ENCODE measurements at regions not wholly inside any gene's neighbourhood (a gene's known extent, or its start where the extent isn't known, plus 50 kb on each side); places are given as distances from the start of the nearest gene placed in this dataset.
"Not testable (repeated sequence)": the region's sequence is repeated elsewhere in the genome, so short reads cannot be mapped to it uniquely, and the experiment has no call there.

DNA sequence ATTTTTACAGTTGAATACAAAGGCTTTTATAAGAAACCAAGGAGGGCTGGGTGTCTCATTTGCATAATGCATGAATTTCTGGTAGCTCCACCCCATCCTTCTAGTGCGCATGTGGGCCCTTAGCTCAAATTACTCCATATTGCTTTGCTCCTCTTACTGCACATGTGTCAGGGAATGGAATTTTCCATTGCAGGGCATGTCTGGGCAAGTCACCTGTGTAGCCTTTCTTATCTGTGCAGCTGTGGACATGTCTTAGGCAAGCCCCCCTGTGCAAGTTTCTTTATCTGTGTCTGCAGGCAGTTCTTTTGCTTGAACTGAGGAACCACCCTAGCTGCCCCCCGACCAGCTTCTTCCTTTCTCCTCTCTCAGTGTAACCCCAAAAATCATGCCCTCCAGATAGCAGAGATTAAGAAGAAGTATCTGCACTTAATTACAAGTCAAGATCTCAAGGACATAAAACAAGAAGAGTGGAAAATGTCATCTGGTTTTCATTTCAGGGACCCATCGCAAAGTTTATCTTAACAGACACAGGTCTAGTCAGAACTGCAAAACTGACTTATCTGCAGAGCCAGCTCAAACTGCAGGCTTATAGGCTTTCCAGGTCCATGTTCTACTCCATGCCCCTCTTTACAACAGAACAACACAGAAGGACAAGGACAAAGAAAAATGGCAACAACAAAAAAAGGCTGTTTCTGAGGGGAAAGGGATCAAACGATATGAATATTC, 137.9 kb upstream of the HS3ST4 start:
- no peak for DNase-seq
- Mint-ChIP-seq H3K4me3 (no peak overlapping the region), H3K9me3 (peaks cover 0 to 4% of the 10 kb centered on the region in 2 donors), H3K36me3 (ENCODE audit: insufficient read depth) (no peaks in the 10 kb centered on the region), H3K27me3 (peaks cover 35% of the 10 kb centered on the region in 2 donors), H3K4me1 (ENCODE audit: low read depth in 2 of 2) (no peaks in the 10 kb centered on the region), H3K27ac (no peak overlapping the region)
- no peak for ATAC-seq (replicated peaks)

- Mint-ChIP-seq H3K36me3 (ENCODE audit: insufficient read depth) (no peaks in the 10 kb centered on the region), H3K4me3 (no peak overlapping the region), H3K9me3 (no peaks in the 10 kb centered on the region), H3K4me1 (ENCODE audit: low read depth in 2 of 2) (no peaks in the 10 kb centered on the region), H3K27ac (no peak overlapping the region), H3K27me3 (peaks cover 35 to 48% of the 10 kb centered on the region in 2 donors)
- no peak for DNase-seq
- ATAC-seq (replicated peaks): no peak
Measured at GRCh38 chr16:25550647-25551046, 141.1 kb upstream of the HS3ST4 start.

DNA sequence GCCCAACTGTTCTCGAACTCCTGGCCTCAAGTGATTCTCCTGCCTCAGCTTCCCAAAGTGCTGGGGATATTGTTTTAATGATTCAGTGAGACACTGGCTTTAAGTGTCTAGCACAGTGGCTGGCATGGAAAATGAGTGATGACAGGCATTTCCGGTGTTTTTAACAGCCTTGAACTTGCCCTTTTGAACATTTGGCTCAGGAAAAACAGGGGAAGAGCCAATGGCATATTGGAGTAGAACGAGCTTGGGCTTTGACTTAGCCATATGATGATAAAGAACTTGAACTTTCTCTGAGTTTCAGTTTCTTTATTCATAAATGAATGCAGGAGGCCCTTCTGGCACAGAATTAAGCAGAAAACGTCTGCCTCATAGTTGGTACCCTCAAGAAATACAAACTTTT, 145.0 kb upstream of the HS3ST4 start:
- ATAC-seq (replicated peaks): no peak
- H3K27ac Mint-ChIP-seq: no peak overlapping the region
- H3K36me3 Mint-ChIP-seq (ENCODE audit: insufficient read depth): no peaks in the 10 kb centered on the region

DNA sequence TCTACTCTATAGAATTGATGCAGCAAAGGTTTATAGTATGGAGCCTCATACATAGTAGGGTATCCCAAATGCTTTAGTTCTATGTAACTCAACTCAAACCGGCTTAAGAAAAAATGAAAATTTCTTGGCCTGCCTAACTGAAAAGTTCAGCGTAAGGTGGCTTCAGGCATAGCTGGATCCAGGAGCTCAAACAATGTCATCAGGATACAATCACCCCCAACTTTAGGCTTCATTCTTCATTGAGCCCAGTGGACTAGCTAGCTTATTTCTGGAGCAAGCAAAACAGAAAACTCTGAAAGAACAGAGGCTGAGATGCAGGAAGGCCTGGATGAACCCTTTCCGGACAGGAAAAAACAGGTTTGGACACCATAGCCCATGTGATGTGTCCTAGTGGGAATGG, 147.5 kb upstream of the HS3ST4 start:
- H3K27ac Mint-ChIP-seq: no peak overlapping the region
- H3K36me3 Mint-ChIP-seq (ENCODE audit: insufficient read depth): no peaks in the 10 kb centered on the region
- DNase-seq (no peak), ATAC-seq (replicated peaks) (no peak)
- H3K9me3 Mint-ChIP-seq: no peaks in the 10 kb centered on the region
- peaks cover 19 to 34% of the 10 kb centered on the region in 2 donors for H3K27me3 Mint-ChIP-seq
- H3K4me3 Mint-ChIP-seq: no peak overlapping the region
- no peaks in the 10 kb centered on the region for H3K4me1 Mint-ChIP-seq (ENCODE audit: low read depth in 2 of 2)

More for the DNA sequence above, 145.0 kb upstream of the HS3ST4 start:
- H3K9me3 Mint-ChIP-seq: no peaks in the 10 kb centered on the region
- H3K27me3 Mint-ChIP-seq: peaks cover 26 to 28% of the 10 kb centered on the region in 2 donors
- H3K4me1 Mint-ChIP-seq (ENCODE audit: low read depth in 2 of 2): no peaks in the 10 kb centered on the region
- DNase-seq: no peak
- no peak overlapping the region for H3K4me3 Mint-ChIP-seq

DNA sequence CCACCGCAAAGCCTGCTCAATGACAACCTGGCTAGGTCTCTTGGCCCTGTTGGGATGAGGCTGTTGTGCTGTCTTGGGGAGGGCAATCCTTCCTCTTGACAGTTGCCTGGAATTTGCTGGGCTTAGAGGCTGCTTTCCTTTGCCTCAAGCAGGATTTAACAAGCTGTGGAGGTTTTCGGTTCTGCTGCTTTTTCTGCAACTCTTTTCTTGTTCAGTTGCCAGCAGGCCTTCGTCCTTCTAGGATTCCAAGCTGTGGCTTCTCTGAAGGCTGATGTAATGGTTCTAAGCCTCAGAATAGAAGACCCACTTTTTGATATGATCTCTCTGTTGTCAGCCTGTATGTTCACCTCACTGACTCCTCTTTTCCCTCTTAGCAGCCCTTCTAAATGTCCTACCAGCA, 149.5 kb upstream of the HS3ST4 start:
- peaks cover 17 to 23% of the 10 kb centered on the region in 2 donors for H3K27me3 Mint-ChIP-seq
- ATAC-seq (replicated peaks): no peak

DNA sequence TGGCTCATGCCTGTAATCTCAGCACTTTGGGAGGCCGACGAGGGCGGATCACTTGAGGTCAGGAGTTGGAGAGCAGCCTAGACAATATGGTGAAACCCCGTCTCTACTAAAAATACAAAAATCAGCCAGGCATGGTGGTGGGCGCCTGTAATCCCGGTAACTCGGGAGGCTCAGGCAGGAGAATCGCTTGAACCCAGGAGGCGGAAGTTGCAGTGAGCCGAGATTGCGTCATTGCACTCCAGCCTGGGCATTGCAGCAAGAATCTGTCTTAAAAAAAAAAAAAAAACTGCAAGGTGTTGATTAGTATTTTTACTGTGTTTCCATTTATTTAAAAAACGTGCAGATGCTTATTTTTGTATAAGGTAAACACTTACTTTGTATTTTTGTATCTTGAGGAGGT, 152.0 kb upstream of the HS3ST4 start:
- not testable (repeated sequence) for ATAC-seq (replicated peaks); H3K4me3 Mint-ChIP-seq; H3K4me1 Mint-ChIP-seq (ENCODE audit: low read depth in 2 of 2); DNase-seq; H3K27ac Mint-ChIP-seq; H3K36me3 Mint-ChIP-seq (ENCODE audit: insufficient read depth)
- Mint-ChIP-seq H3K27me3 (peaks cover 12 to 20% of the 10 kb centered on the region in 2 donors), H3K9me3 (peaks cover 2 to 11% of the 10 kb centered on the region in 2 donors)

More for the DNA sequence above, 149.5 kb upstream of the HS3ST4 start:
- no peaks in the 10 kb centered on the region for H3K4me1 Mint-ChIP-seq (ENCODE audit: low read depth in 2 of 2)
- no peak overlapping the region for H3K4me3 Mint-ChIP-seq
- DNase-seq: no peak
- no peaks in the 10 kb centered on the region for H3K36me3 Mint-ChIP-seq (ENCODE audit: insufficient read depth)
- H3K27ac Mint-ChIP-seq: no peak overlapping the region
- peaks cover 0 to 1% of the 10 kb centered on the region in 2 donors for H3K9me3 Mint-ChIP-seq

DNA sequence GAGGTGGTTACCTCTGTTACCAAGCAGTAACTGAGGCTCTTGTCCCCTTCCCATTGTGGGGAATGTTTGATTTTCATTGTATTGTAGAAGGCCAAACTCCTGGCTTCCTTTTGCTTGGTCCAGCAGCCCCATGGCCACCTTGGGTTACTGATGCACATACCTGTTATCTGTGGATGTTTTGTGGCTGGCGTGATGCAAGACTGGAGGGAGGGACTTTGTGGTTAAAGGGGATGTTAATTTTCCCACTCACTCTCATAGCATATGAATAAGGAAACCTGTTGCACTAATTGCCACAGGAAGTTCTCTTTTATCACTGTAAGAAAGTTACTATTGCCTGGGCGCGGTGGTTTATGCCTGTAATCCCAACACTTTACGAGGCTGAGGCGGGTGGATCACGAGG, 168.6 kb upstream of the HS3ST4 start:
- Mint-ChIP-seq H3K4me3 (no peak overlapping the region), H3K27ac (no peak overlapping the region), H3K27me3 (peaks cover 0 to 13% of the 10 kb centered on the region in 2 donors), H3K4me1 (ENCODE audit: low read depth in 2 of 2) (no peaks in the 10 kb centered on the region), H3K9me3 (no peaks in the 10 kb centered on the region), H3K36me3 (ENCODE audit: insufficient read depth) (no peaks in the 10 kb centered on the region)
- no peak for ATAC-seq (replicated peaks)
- no peak for DNase-seq

DNA sequence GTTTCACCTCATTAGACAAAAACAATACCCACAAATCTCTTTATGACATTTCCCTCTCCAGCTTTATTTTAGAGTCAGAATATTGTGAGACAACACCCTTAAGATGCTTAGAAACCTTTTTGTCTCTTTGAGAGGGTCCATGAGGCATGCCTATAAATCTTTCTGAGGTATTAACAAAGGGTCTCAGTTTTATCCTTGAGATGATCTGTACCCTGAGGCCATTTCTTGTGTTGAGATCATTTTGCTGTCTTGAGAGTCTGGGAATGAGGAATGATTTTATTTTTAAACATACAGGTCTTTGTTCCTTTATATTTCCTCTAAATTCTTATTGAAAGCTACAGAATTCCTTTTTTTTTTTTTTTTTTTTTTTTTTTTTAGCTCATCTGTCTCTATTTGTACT, 179.7 kb upstream of the HS3ST4 start:
- Mint-ChIP-seq H3K27ac (no peak overlapping the region), H3K9me3 (no peaks in the 10 kb centered on the region), H3K4me3 (no peak overlapping the region), H3K4me1 (ENCODE audit: low read depth in 2 of 2) (no peaks in the 10 kb centered on the region), H3K27me3 (peaks cover 12 to 29% of the 10 kb centered on the region in 2 donors), H3K36me3 (ENCODE audit: insufficient read depth) (no peaks in the 10 kb centered on the region)
- ATAC-seq (replicated peaks): no peak
- DNase-seq: no peak

- Mint-ChIP-seq H3K27me3 (peaks cover 19 to 42% of the 10 kb centered on the region in 2 donors), H3K27ac (no peak overlapping the region), H3K4me1 (ENCODE audit: low read depth in 2 of 2) (no peaks in the 10 kb centered on the region), H3K4me3 (no peak overlapping the region), H3K9me3 (no peaks in the 10 kb centered on the region), H3K36me3 (ENCODE audit: insufficient read depth) (no peaks in the 10 kb centered on the region)
- ATAC-seq (replicated peaks) (no peak), DNase-seq (no peak)
Measured at GRCh38 chr16:25509456-25509855, 182.3 kb upstream of the HS3ST4 start.

- peaks cover 13 to 31% of the 10 kb centered on the region in 2 donors for H3K27me3 Mint-ChIP-seq
- H3K4me1 Mint-ChIP-seq (ENCODE audit: low read depth in 2 of 2): no peaks in the 10 kb centered on the region
- no peaks in the 10 kb centered on the region for H3K36me3 Mint-ChIP-seq (ENCODE audit: insufficient read depth)
- DNase-seq (no peak), ATAC-seq (replicated peaks) (no peak)
- no peak overlapping the region for H3K4me3 Mint-ChIP-seq
- no peaks in the 10 kb centered on the region for H3K9me3 Mint-ChIP-seq
- H3K27ac Mint-ChIP-seq: no peak overlapping the region
Measured at GRCh38 chr16:25501530-25502255, 190.1 kb upstream of the HS3ST4 start.

DNA sequence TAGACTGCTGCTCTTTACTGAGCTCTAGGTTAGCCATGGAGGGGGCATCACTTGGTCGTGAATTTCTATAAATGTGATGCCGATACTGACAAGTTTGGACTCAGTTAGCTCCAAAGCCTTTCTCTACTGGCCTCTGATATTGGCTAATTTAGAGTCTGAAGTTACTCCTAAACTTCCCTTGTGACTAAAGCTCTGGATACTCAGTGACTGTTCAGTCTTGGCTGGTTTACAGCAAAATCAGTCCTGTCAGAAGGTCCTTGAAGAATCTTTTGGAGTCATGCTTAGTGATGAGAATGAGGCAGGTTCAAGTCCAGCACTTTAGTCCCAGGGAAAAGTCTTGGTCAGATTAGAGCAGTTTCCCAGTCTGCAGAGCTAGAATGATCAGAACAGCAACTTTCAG, 197.5 kb upstream of the HS3ST4 start:
- no peaks in the 10 kb centered on the region for H3K36me3 Mint-ChIP-seq (ENCODE audit: insufficient read depth)
- ATAC-seq (replicated peaks) (no peak), DNase-seq (no peak)
- H3K27ac Mint-ChIP-seq: no peak overlapping the region
- no peaks in the 10 kb centered on the region for H3K4me1 Mint-ChIP-seq (ENCODE audit: low read depth in 2 of 2)
- H3K4me3 Mint-ChIP-seq: no peak overlapping the region
- peaks cover 35 to 41% of the 10 kb centered on the region in 2 donors for H3K27me3 Mint-ChIP-seq
- no peaks in the 10 kb centered on the region for H3K9me3 Mint-ChIP-seq

- DNase-seq (no peak), ATAC-seq (replicated peaks) (no peak)
- Mint-ChIP-seq H3K4me3 (no peak overlapping the region), H3K4me1 (ENCODE audit: low read depth in 2 of 2) (no peaks in the 10 kb centered on the region), H3K36me3 (ENCODE audit: insufficient read depth) (no peaks in the 10 kb centered on the region), H3K27ac (no peak overlapping the region), H3K27me3 (peaks cover 42 to 45% of the 10 kb centered on the region in 2 donors), H3K9me3 (no peaks in the 10 kb centered on the region)
Measured at GRCh38 chr16:25493136-25493811, 198.5 kb upstream of the HS3ST4 start.

DNA sequence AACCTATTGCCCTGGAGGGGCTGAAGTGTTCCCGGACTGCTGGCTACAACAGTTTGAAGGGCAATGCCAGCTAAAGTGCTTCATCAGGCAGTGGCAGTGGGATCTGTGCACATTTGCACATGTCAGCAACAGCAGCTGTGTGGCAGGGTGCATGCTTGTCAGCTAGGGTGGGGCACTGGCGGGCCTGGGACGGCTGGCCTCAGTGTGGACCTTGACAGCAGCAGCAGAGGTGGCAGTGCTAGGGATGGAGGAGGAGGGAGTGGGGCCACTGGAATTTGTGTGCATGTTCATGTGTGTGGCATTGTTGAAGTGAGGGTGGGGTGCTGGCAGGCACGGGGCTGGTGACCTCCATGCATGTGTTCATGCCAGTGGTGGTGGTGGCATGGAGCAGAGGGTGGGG, 203.3 kb upstream of the HS3ST4 start:
- H3K4me3 Mint-ChIP-seq: no peak overlapping the region
- no peaks in the 10 kb centered on the region for H3K4me1 Mint-ChIP-seq (ENCODE audit: low read depth in 2 of 2)
- no peak for ATAC-seq (replicated peaks)
- no peaks in the 10 kb centered on the region for H3K36me3 Mint-ChIP-seq (ENCODE audit: insufficient read depth)
- no peak for DNase-seq
- H3K27me3 Mint-ChIP-seq: peaks cover 30 to 40% of the 10 kb centered on the region in 2 donors
- no peaks in the 10 kb centered on the region for H3K9me3 Mint-ChIP-seq
- no peak overlapping the region for H3K27ac Mint-ChIP-seq

DNA sequence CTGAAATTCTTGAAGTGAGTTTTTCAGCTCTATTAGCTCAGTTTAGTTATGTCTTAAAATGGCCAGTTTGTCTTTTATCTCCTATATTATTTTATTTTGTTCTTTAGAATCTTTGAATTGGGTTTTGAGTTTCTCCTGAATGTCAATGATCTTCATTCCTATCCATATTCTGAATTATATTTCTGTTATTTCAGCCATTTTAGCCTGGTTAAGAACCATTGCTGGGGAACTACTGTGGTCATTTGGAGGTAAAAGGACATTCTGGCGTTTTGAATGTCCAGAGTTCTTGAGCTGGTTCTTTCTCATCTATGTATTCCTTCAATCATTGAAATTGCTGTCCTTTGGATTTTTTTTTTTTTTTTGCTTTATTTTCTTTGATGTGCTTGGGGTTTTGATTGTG, 203.9 kb upstream of the HS3ST4 start:
- Mint-ChIP-seq H3K9me3 (no peaks in the 10 kb centered on the region), H3K27ac (no peak overlapping the region), H3K4me1 (ENCODE audit: low read depth in 2 of 2) (no peaks in the 10 kb centered on the region), H3K4me3 (no peak overlapping the region), H3K27me3 (peaks cover 30 to 35% of the 10 kb centered on the region in 2 donors), H3K36me3 (ENCODE audit: insufficient read depth) (no peaks in the 10 kb centered on the region)
- DNase-seq (no peak), ATAC-seq (replicated peaks) (no peak)
